ENCODE measurements at regions not wholly inside any gene's neighbourhood (a gene's known extent, or its start where the extent isn't known, plus 50 kb on each side); places are given as distances from the start of the nearest gene placed in this dataset.
A peak's percentile ranks its signal among the peaks of the same experiment; 100 is the strongest.

- TF ChIP-seq ZFX (IDR thresholded peaks at IDR 0.05; ENCODE audit: borderline replicate concordance): no peak
- TF ChIP-seq, protein P1, sequence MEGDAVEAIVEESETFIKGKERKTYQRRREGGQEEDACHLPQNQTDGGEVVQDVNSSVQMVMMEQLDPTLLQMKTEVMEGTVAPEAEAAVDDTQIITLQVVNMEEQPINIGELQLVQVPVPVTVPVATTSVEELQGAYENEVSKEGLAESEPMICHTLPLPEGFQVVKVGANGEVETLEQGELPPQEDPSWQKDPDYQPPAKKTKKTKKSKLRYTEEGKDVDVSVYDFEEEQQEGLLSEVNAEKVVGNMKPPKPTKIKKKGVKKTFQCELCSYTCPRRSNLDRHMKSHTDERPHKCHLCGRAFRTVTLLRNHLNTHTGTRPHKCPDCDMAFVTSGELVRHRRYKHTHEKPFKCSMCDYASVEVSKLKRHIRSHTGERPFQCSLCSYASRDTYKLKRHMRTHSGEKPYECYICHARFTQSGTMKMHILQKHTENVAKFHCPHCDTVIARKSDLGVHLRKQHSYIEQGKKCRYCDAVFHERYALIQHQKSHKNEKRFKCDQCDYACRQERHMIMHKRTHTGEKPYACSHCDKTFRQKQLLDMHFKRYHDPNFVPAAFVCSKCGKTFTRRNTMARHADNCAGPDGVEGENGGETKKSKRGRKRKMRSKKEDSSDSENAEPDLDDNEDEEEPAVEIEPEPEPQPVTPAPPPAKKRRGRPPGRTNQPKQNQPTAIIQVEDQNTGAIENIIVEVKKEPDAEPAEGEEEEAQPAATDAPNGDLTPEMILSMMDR (IDR thresholded peaks at IDR 0.05): peak; percentile 60
- H3K27ac ChIP-seq: no peak overlapping the region
These were observed 402.6 kb downstream of the SUCLA2 start for GRCh38 chr13:47598340-47598911.

DNA sequence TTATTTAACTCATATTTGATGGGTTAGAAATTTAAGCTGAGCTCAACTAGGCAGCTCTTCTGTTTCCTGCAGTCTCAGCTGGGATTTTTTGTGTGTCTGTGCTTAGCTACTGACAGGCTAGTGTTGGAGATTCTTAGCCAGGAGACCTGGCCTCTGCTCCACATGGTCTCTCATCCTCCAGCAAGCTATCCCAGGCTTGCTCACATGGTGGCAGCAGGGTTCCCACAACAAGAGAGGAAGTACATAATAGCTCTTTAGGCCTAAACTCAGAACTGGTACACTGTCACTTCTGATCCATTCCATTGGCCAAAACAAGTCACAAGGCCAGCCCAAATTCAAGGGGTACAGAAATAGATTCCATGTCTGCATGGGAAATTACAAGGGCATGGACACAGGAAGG, 406.2 kb downstream of the SUCLA2 start:
- TF ChIP-seq ZFX (IDR thresholded peaks at IDR 0.05; ENCODE audit: borderline replicate concordance): no peak
- TF ChIP-seq, protein P1 (IDR thresholded peaks at IDR 0.05): no peak
- H3K27ac ChIP-seq: no peak overlapping the region

DNA sequence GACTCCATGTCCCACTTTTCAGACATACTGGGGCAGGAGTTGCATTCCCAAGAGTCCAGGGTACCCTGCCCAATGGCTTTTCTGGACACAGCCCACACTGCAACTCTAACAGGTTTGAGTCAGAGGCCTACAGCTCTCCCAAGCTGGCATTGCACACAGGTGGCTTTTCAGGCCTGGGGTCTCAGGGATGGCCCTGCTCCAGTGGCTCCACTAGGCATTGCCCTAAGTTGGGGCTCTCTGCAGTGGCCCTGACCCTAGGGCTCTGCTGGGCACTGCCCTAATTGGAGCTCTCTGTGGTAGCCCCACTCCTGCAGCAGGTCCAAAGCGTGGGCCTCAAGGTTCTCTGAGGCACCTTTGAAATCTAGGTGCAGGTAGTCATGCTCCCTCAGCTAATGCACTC, 408.8 kb downstream of the SUCLA2 start:
- no peak overlapping the region for H3K27ac ChIP-seq
- TF ChIP-seq ZFX (IDR thresholded peaks at IDR 0.05; ENCODE audit: borderline replicate concordance): no peak
- TF ChIP-seq, protein P1 (IDR thresholded peaks at IDR 0.05): no peak

DNA sequence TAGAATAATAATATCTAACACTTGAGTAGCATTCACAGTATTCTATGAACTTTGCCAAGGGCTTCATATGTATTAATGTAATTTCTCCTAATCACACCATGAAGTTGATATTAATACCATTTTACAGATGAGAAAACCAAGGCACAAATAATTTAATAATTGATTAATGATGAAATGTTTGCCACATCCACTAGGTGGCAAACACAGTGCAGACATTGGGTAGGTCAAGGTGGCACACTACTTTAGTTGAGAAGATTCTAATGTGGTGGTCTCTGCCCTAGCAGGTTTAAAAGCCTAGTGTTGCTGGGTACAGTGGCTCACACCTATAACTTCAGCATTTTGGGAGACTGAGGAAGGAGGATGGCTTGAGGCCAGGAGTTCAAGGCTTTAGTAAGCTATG, 412.4 kb downstream of the SUCLA2 start:
- TF ChIP-seq ZFX (IDR thresholded peaks at IDR 0.05; ENCODE audit: borderline replicate concordance): no peak
- TF ChIP-seq, protein P1 (IDR thresholded peaks at IDR 0.05): peak; percentile 29
- H3K27ac ChIP-seq: no peak overlapping the region

- H3K27ac ChIP-seq: no peak overlapping the region
- TF ChIP-seq, protein P1 (IDR thresholded peaks at IDR 0.05): no peak
These were observed 428.7 kb downstream of the SUCLA2 start for GRCh38 chr13:47572375-47572774.

- no peak for TF ChIP-seq ZFX (IDR thresholded peaks at IDR 0.05; ENCODE audit: borderline replicate concordance)
- TF ChIP-seq, protein P1 (IDR thresholded peaks at IDR 0.05): no peak
- no peak overlapping the region for H3K27ac ChIP-seq
These were observed 437.0 kb downstream of the SUCLA2 start for GRCh38 chr13:47564041-47564440.

DNA sequence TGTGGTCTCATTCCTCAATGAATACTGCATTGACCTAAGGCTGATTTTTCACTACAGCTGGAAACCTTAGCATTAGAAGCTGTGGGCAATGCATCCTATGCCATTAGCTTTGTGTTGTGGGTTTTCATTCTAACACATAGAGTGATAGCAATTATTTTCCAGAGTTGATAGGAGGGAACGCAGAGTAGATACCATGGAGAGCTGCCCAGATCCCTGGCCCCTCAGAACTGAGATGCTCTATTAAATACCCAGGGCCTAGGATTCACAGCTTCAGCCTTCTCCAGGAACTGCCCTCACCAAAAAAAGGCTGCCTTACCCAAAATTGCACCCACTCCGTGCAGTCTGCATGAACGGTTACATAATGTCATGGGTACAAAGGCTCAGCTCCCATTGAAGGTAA, 444.4 kb downstream of the SUCLA2 start:
- H3K27ac ChIP-seq: no peak overlapping the region
- TF ChIP-seq ZFX (IDR thresholded peaks at IDR 0.05; ENCODE audit: borderline replicate concordance): no peak
- TF ChIP-seq, protein P1 (IDR thresholded peaks at IDR 0.05): no peak

Data from 22Rv1 (cell line).